HG03460 (cell line): ENCODE measurements at regions not wholly inside any gene's neighbourhood (a gene's known extent, or its start where the extent isn't known, plus 50 kb on each side); places are given as distances from the start of the nearest gene placed in this dataset.

Source experiments
- ATAC-seq: cut with Tn5 transposase; IDR thresholded peaks from one replicate; pipeline ENCODE4 v1.9.1; 2021; ENCODE audit not compliant: unreplicated experiment

GRCh38 chr20:4095639-4096038, 53.0 kb upstream of the SMOX start:
- no peak for ATAC-seq

- ATAC-seq: no peak
Measured at GRCh38 chr20:4091490-4092479, 56.8 kb upstream of the SMOX start.

- ATAC-seq: no peak
Measured at GRCh38 chr20:4090756-4091489, 57.7 kb upstream of the SMOX start.

GRCh38 chr20:4089756-4090487, 58.7 kb upstream of the SMOX start:
- ATAC-seq: no peak

- ATAC-seq: no peak
Measured at GRCh38 chr20:4088766-4089165, 59.9 kb upstream of the SMOX start.

GRCh38 chr20:4087923-4088322, 60.7 kb upstream of the SMOX start:
- ATAC-seq: no peak

GRCh38 chr20:4086771-4087687, 61.6 kb upstream of the SMOX start:
- no peak for ATAC-seq

- ATAC-seq: no peak
Measured at GRCh38 chr20:4084721-4085120, 63.9 kb upstream of the SMOX start.

- no peak for ATAC-seq
Measured at GRCh38 chr20:4084096-4084495, 64.5 kb upstream of the SMOX start.

GRCh38 chr20:4083098-4083865, 65.3 kb upstream of the SMOX start:
- ATAC-seq: no peak

- ATAC-seq: peak; percentile 46
Measured at GRCh38 chr20:4082406-4083097, 66.1 kb upstream of the SMOX start.

GRCh38 chr20:4081421-4081820, 66.1 kb upstream of the RNF24 start:
- ATAC-seq: no peak

GRCh38 chr20:4076671-4077070, 61.3 kb upstream of the RNF24 start:
- no peak for ATAC-seq

- ATAC-seq: no peak
Measured at GRCh38 chr20:4076033-4076432, 60.7 kb upstream of the RNF24 start.

GRCh38 chr20:4074877-4075455, 59.6 kb upstream of the RNF24 start:
- no peak for ATAC-seq

GRCh38 chr20:4073852-4074741, 58.7 kb upstream of the RNF24 start:
- no peak for ATAC-seq

- ATAC-seq: no peak
Measured at GRCh38 chr20:4071178-4071693, 55.9 kb upstream of the RNF24 start.
